Superior temporal gyrus (tissue), 1 donor: ENCODE measurements at regions not wholly inside any gene's neighbourhood (a gene's known extent, or its start where the extent isn't known, plus 50 kb on each side); places are given as distances from the start of the nearest gene placed in this dataset.

Source experiments
- DNase-seq: peaks from one replicate; pipeline ENCODE4 v3.0.0-alpha.2; 2016; ENCODE audit errors: extremely low spot score

DNA sequence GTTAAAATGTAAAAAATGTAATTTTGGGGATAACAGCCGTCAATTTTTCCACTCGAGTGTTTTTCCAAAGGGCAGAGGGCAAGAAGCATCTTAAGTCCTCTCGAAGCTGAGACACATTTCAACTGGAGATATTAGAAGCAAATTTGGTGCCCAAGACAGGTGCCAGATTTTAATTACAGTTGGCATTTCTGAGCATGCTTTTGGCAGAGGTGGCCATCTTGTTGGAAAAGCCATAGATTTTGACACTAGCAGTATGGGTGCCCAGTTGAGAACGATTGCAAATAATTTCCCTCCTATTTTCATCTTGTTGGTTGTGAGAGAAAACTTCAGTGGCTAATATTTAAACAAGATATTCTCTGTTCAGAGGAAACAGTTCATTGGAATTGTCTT is 146.3 kb downstream of the TM9SF2 start:
- no peak for DNase-seq

DNA sequence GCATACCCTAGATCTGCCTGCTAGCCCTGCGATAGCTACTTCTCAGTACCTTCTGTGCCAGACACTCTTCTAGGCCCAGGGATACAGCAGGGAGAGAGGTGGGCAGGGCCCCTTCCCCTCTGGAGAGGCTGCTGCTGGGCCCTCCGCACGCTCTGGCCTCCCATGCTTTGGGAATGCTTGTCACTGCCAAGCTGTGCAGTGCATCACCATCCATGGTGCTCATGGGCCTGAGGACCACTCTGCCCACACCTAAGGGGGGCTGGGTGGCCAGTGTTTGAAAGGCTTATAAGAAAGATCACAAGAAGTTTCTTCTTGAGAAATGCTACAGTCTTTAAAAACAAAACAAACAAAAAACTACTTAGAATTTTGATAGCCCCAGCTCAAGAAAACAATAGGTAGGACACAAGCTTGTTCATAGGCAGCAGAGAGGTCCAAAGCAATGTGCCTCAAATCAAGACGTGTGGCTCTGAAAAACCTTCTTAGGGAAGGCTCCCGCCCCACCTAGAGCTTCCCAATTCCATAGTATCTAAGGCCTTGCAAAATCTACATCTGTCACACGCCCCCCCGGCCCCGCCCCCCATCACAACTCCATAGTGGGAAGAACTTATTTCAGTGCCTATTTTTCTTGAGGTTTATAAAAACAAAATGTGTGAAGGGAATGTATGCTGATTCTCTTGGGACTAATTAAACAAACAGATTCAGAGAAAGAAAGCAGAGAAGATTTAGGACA is 145.8 kb downstream of the TM9SF2 start:
- DNase-seq = no peak

DNA sequence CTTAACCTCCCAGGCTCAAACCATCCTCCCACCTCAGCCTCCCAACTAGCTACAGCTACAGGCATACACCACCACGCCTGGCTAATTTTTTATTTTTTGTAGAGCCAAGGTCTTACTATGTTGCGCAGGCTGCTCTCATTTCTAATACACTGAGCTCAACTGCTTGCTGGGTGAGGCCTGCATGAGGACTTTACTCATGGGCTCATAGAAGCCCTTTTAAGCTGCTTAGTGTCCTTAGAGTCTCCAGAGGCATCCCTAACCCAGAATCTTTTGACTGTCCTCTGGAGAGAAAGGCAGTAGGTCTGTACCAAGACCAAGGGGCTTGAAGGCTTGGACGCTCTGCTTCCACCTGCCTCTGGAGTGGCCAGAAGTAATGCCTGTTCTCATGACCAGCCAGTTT is 141.6 kb downstream of the TM9SF2 start:
- DNase-seq = no peak

DNA sequence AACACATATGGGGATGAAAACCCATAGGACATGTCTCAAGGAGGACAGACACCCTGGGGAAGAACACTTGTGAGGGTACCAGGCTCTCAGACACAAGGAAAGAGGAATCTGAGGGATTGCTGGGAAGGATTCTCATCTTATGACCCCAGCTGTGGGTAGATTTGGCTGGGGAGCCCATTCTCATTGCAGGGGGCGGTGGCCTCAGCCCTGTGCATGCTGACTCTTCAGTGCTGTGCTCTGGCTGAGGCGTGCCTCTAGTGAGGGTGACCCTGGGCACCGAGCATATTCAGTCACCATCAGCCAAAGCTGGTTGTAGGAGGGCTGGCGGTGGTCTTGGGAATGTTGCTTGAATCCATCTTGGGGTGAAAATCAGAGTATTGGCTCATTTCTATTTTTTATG is 140.7 kb downstream of the TM9SF2 start:
- no peak for DNase-seq

DNA sequence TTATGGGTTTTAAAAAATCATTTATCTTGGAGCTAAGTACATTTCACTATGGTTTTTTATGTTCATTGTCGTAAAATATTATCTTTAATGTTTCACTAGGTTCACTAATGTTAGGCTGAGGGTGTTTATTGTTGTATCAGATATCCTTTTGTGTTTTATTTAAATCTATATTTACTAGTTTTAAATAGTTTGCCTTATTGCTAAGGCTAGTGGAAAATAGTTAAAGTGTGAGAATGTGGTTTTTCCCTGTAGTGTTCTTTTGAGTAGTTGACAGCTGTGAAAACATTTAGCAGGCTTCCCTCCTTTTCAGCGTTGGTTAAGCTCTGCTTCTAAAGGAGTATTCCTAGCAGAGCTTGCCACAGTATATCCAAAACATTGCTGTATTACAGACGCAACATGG is 139.0 kb downstream of the TM9SF2 start:
- DNase-seq = no peak

DNA sequence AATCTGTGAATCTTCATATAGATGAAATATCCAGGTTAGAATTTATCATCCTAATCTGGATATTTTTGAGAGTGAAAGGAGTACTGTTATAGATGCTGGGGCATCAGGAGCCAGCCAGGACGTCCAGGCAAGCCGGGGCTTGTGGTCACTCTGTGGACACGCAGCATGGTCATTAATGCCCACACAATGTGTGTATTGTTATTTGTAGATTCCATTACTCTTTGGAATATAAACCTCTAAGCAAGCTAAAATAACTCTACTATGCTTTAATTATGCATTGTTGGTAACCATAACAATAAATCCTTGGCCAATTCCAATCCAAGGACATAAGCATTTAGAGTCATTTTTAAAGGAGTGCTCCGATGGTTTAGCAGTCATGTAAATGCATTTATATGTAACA is 137.9 kb downstream of the TM9SF2 start:
- DNase-seq = no peak

DNA sequence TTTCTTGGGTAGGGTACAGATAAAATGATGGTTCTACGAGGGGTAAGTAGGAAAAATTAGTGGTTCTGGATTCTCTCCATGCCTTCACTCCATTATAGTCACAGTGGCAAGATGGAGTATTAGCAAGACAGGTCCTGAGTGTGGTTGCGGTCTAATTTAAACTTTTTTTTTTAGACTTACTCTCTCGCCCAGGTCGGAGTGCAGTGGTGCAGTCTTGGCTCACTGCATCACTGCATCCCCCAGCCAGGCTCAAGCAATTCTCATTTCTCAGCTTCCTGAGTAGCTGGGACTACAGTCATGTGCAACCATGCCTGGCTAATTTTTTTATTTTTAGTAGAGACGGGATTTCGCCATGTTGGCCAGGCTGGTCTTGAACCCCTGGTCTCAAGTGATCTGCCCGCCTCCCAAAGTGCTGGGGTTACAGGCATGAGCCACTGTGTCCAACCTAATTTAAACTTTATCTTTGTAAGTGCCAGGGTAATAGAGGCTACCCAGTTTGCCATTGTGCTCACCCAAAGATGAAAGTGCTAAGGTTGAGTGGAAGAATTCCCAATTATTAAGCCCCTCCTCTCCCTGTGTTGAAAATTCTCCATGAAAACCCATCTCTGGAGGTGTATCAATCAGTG is 135.6 kb downstream of the TM9SF2 start:
- DNase-seq = no peak

DNA sequence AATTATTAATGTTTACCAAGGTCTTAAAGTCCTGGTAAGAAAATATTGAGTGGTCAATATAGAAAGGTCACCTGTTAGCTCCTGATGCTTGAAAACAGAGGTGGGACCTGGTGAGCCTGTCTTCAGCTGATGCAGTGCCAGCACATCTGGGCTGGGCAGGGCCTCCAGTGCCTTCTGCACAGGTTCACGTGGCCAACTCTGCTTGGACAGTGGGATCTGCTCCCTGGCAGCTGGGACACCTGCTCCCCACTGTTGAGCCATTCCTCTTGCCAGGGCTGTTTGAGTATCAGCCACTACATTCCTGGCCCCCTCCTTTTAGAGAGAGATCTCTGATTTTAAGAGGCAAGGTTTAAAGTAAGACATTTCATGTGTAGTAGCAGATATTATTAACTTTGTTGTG is 135.0 kb downstream of the TM9SF2 start:
- DNase-seq = no peak

DNA sequence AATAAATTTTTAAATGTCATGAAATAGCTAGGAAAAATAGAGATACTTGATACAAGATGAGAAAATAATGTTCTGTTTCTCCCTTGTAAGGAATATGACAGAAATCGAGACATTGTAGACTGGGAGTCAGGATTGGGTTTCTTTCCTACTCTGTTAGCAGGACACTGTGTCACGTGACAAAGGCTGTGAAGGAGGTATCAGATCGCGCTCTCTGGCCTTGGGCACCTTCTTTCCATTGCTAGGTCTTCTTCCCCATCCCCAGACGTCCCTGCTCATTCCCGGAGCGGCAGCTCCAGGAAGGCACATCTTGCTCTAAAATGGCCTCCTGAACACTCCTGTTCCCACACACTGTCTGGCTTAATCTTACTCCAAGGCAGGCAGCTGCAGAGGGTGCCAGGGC is 133.4 kb downstream of the TM9SF2 start:
- no peak for DNase-seq

DNA sequence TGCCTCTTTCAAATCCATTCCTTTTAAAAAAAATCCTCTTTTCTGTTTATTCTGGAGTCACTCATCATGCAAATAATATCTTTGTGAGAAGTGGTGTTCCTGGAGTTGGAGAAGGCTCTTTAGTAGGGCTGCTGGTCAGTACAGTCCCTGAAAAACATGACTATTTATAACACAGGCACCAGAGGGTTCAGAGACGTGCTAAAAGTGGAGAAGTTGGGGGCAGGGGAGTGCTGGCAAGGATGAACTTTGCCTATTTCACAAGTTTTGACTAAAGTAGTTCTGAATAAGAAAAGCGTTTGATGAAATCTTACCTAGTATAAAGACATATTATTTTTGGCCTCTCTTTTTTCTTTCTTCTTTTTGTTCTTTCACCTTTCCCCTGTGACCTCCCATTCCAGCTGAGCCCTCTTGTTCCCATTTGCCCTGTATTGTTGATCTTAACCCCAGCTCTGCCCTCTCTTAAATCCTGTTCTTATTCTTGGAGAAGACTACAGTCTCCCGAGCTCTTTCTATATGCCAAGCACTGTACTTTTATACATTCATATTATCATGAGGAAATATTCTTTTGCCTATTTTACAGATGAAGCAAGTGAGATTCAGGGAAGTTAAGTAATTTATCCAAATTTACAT is 129.1 kb downstream of the TM9SF2 start:
- DNase-seq = no peak

DNA sequence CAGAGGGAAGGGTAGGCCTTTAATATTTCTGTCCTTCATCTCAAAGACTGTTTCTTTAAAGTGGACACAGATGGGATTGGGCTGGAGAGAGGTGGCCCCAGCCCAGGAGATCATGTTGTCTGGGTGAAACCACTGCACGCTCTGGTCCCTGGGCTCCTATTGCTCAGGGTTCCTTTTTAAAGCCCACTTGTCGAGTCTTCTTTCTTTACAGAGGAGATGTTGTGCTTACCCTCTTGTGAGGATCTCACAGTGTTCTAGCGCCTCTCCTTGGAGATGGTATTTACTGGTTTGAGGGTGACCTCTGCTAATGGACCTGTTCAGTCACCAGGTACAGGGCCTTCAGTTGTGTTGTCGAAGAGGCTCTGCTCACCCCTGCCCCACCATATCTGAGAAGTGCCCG is 128.4 kb downstream of the TM9SF2 start:
- DNase-seq = no peak

DNA sequence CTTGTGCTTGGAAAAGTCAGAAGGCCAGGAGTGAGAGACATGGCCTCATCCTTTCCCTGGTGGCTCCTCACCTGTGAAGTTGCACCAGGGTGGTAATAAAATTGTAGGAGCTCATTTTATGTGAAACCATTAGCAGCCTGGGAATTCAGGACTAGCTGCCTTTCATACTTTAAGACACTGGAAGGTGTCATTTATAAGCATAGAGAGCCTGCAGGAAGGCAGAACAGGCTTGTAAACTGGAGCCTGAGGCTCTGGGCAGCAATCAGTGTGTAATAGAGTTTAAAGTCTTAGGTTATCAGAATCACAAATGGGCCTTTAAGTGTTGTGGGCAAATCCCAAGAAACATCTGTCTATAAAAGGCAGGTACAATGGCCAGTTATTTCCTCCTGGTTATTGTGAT is 127.2 kb downstream of the TM9SF2 start:
- no peak for DNase-seq

DNA sequence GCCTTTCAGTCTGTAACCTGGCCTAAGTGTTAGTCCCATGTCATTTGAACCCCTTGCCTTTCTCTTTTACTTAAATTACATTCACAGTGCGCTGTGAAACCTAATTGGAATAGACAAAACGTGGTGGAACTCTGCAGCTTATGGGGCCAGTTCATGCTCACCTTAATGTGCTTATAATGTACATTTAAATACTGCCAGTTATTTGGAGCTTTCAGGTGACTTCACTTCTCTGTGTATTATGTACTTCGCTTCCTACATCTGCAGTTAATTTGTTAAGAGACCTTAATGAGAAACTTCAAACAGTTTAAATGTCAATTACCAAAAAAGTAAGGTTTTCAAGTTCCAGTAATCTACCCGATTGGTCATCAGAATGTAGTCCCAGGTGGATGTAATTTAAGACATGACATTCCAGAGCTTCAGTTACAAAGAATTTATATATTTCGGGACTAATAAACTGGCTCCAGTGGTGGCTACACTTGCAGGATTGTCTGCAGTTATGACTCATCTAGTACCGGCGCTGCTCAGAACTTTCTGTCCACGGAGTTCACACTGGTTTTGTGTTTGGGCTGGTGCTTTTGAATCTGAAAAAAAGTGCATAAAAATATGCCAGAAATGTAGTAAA is 125.3 kb downstream of the TM9SF2 start:
- no peak for DNase-seq

DNA sequence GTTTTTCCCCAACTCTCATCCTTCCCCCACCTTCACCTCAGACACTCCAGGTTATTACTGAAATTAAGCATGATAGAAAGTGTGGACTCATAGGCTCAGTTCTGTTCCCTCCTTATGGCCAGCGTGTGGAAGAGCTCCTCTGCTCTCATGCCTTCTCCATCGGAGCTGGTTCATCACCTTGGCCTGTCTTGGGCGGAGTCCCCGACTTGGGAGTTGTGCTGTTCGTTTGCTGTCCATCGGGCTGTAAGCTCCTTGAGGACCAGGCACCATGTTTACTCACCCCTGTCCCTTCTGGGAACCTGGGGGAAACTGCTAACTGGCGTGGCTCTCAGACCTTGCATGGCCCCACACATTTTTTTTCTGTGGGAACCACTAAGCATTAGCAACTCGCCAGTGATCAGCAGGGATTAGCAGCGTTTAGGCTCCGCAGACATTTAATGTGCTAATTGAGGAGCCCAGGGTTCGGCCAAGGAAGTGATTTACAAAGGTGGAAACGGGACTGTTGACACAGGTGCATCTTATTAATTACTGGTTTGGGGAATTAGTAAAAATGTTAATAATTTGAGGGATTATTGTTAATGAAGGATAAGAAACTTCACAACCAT is 123.8 kb downstream of the TM9SF2 start:
- no peak for DNase-seq

DNA sequence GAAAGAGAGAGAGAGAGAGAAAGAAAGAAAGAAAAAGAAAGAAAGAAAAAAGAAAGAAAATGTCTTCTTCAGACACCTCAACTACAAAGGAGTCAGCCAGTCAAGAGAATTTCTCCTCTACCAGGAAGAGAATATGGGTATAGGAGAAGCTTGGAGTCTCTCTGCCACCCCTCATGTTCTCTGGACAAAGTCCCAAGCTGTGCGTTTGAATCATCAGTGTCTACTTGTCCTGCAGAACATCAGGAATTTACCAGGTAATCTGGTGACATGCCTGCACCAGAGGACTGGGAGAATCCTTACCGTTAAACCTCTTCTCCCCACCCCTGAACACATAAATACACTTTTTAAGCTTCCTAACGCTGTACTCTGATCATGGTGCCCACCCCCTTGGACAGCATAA is 119.5 kb downstream of the TM9SF2 start:
- DNase-seq = no peak

DNA sequence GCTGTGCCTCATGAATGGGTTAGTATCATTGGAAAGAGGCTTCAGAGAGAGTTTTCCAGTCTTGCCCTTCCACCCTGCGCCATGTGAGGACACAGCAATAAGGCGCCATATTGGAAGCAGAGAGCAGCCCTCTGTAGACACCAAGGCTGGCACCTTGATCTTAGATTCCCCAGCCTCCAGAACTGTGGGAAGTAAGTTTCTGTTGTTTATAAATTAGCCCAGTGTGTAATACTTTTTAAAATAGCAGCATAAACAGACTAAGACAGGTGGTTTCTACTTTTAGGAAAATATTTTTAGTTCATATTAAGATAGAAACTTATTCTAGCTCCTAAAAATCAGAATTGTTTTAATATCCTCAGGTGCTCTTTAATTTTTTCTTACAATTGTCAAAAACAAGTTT is 117.9 kb downstream of the TM9SF2 start:
- no peak for DNase-seq

DNA sequence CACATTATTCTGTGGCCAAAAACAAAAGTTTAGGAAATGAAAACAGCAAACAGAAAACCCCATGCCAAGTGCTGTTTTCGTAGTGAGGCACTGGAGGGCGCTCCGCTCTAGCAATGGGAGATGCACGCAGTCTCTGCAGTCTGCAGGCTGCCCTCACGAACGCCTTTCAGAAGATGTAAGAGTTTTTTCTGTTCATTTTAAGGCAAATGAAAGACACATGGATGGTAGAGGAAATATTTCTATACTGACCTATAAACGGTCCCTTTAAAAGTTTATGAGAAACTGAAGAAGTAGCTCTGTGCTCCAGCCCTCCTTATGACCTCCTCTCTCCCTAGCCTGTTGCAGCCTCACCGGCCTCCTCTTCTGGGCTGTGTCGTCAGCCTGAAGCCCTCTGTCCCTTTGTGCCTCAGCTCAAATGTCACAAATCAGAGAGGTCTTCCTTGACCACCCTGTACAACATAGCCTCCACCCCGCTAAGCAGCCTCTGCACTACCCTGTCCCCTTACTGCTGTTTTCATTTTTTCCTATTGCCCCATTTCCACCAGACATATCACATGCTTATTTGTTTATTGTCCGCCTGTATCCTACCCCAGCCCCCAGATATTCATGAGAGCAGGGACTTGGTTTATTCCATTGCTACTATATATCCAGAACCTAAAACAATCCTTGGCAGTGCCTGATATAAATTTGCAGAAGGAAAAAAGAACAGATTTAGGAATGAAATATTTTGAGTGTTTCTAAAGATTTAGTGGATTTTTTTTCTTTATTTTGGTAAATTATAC is 116.4 kb downstream of the TM9SF2 start:
- peak; percentile 73 for DNase-seq

DNA sequence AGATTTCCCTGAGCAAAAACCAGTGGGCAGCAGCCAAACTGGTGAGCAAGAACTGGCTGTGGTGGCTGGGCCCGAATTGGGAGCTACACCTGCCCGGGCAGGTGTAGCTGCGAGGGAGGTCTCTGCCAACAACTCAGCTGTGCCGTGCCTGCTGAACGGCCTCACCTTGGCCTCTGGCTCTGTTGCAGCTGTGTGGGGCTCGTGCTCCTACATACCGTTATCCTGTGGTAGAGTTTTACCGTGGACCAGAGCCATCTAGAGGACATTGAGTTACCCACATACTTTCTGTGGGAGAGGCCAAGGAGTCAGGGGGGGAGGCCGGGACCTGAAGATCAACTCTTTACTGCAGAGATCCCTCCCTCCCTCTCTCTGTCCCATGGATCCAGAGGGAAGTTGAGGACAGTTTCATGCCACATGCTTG is 113.2 kb downstream of the TM9SF2 start:
- no peak for DNase-seq
